Ovary (tissue), 7 donors: ENCODE measurements at regions not wholly inside any gene's neighbourhood (a gene's known extent, or its start where the extent isn't known, plus 50 kb on each side); places are given as distances from the start of the nearest gene placed in this dataset.

ENCODE experiments used
- DNase-seq, 5 donors: peaks; one replicate each; pipeline ENCODE4 v3.0.0-alpha.2; 2019 to 2020
- H3K27ac ChIP-seq, 2 donors: fragments of 200-600 bp; one replicate each; pipeline versions ENCODE4 v1.5.1 to v1.8.0; 2019 to 2022
- H3K27me3 ChIP-seq: fragments of 200-600 bp; one replicate; pipeline ENCODE4 v1.8.0; 2022
- H3K36me3 ChIP-seq: fragments of 200-600 bp; sonication (generic); one replicate; pipeline ENCODE4 v1.5.1; 2019
- H3K4me1 ChIP-seq: one replicate; pipeline ENCODE4 v1.8.1; 2013; ENCODE audit warnings: mild to moderate bottlenecking, moderate library complexity; ENCODE audit not compliant: insufficient read depth
- H3K4me3 ChIP-seq: fragments of 200-600 bp; sonication (generic); one replicate; pipeline ENCODE4 v1.5.1; 2017
- H3K9me3 ChIP-seq, 2 donors: fragments of 200-600 bp in 1 of 2; sonication (generic) in 1 of 2; one replicate each; pipeline versions ENCODE4 v1.5.1 to v1.8.1; 2013 to 2019; ENCODE audit warnings: mild to moderate bottlenecking in 1 of 2, moderate library complexity in 1 of 2
- CTCF ChIP-seq, 3 donors: fragments of 450-650 bp in 2 of 3; fragments of 200-600 bp in 1 of 3; IDR thresholded peaks; one replicate each; pipeline versions ENCODE4 v1.5.1 to v1.8.0; 2016 to 2022; ENCODE audit warnings: antibody characterized with exemption in 3 of 3, mild to moderate bottlenecking in 1 of 3
- EP300 ChIP-seq: sonication (generic); formaldehyde crosslinking; IDR thresholded peaks from one replicate; pipeline ENCODE4 v1.6.1; 2017; ENCODE audit warnings: antibody characterized with exemption
- POLR2A ChIP-seq: fragments of 450-650 bp; IDR thresholded peaks from one replicate; pipeline ENCODE4 v1.6.1; 2017; ENCODE audit warnings: antibody characterized with exemption, mild to moderate bottlenecking, moderate library complexity
- WGBS, 3 donors: extraction: QIAGEN DNeasy Blood & Tissue Kit in 1 of 3; methylation state at CpG; one replicate each; pipeline versions ENCODE4 v1.1.5 to v1.1.7; 2013 to 2017; 5-methylcytosine and 5-hydroxymethylcytosine counted together
- intact Hi-C, 4 donors: fragments of 100-400 bp; cut with DNase I; formaldehyde crosslinking; loops; one replicate each; pipeline versions ENCODE4 v1.11.0 to v1.15.1; 2022 to 2023
- donor health status: DM: no; HTN: no; CAD: no; lungs with moderate emphysema.
- donor health status: DM: no; HTN: no; CAD: no.
- donor health status: Bipolar disorder and iron deficiency.
- donor health status: DM: no; HTN: no; CAD: no.
- donor health status: DM: yes; HTN: yes; CAD: no.

GRCh38 chr17:73797594-73798110 is 153.4 kb upstream of the SDK2 start:
- TF ChIP-seq EP300: no peak
- no peak for TF ChIP-seq CTCF (IDR thresholded peaks at IDR 0.05)
- TF ChIP-seq POLR2A: no peak
- H3K4me1 ChIP-seq: no peaks in the 10 kb centered on the region
- 44 to 54% (median 51%) methylated on average over 4 of the region's 4 CpGs for WGBS, 3 donors
- H3K4me3 ChIP-seq: no peak overlapping the region
- no peaks in the 10 kb centered on the region for H3K27me3 ChIP-seq
- H3K27ac ChIP-seq: no peak overlapping the region
- intact Hi-C loops: no loop called here
- no peaks in the 10 kb centered on the region for H3K36me3 ChIP-seq
- H3K9me3 ChIP-seq: no peaks in the 10 kb centered on the region
- no peak for DNase-seq

- Histone ChIP-seq H3K27me3 (no peaks in the 10 kb centered on the region), H3K9me3 (no peaks in the 10 kb centered on the region), H3K4me1 (no peaks in the 10 kb centered on the region), H3K36me3 (no peaks in the 10 kb centered on the region), H3K4me3 (no peak overlapping the region), H3K27ac (no peak overlapping the region)
- TF ChIP-seq CTCF (IDR thresholded peaks at IDR 0.05): no peak
- TF ChIP-seq POLR2A: no peak
- TF ChIP-seq EP300: no peak
- 24 to 39% (median 25%) methylated on average over 7 of the region's 7 CpGs for WGBS, 3 donors
- no peak for DNase-seq
- intact Hi-C loops: no loop called here
These were observed 154.0 kb upstream of the SDK2 start for GRCh38 chr17:73798111-73798748.

GRCh38 chr17:73799096-73799495 is 154.9 kb upstream of the SDK2 start:
- no peak for DNase-seq
- no peak overlapping the region for H3K4me3 ChIP-seq
- intact Hi-C loops: no loop called here
- no peaks in the 10 kb centered on the region for H3K27me3 ChIP-seq
- TF ChIP-seq CTCF (IDR thresholded peaks at IDR 0.05) (no peak), POLR2A (no peak), EP300 (no peak)
- no peaks in the 10 kb centered on the region for H3K4me1 ChIP-seq
- H3K36me3 ChIP-seq: no peaks in the 10 kb centered on the region
- H3K9me3 ChIP-seq: no peaks in the 10 kb centered on the region
- H3K27ac ChIP-seq: no peak overlapping the region

GRCh38 chr17:73799781-73800627 is 155.8 kb upstream of the SDK2 start:
- no peak for DNase-seq
- H3K27me3 ChIP-seq: no peaks in the 10 kb centered on the region
- no peaks in the 10 kb centered on the region for H3K9me3 ChIP-seq
- H3K4me1 ChIP-seq: no peaks in the 10 kb centered on the region
- intact Hi-C loops: no loop called here
- H3K27ac ChIP-seq: no peak overlapping the region
- 84 to 87% (median 84%) methylated on average over 7 of the region's 7 CpGs for WGBS, 3 donors
- TF ChIP-seq CTCF (IDR thresholded peaks at IDR 0.05) (no peak), POLR2A (no peak), EP300 (no peak)
- H3K4me3 ChIP-seq: no peak overlapping the region
- H3K36me3 ChIP-seq: no peaks in the 10 kb centered on the region
